ENCODE measurements at regions not wholly inside any gene's neighbourhood (a gene's known extent, or its start where the extent isn't known, plus 50 kb on each side); places are given as distances from the start of the nearest gene placed in this dataset.

DNA sequence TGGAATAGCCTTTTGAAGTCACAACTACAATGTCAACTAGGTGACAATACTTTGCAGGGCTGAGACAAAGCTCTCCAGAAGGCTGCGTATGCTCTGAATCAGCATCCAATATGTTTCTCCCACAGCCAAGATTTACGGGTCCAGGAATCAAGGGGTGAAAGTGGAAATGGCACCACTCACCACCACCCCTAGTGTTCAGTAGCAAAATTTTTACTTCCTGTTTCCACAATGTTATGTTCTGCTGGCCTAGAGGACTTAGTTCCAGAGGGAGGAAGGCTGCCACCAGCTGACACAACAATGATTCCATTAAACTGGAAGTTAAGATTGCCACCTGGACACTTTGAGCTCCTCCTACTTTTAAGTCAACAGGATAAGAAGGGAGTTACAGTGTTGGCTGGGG is 68.5 kb upstream of the MPEG1 start:
- Histone ChIP-seq H3K27ac (no peak overlapping the region), H3K4me2 (ENCODE audit: low read length) (no peak overlapping the region), H3K9ac (no peak overlapping the region), H3K27me3 (ENCODE audit: control insufficient read depth, insufficient read depth, low read length) (no peaks in the 10 kb centered on the region), H3K4me3 (ENCODE audit: low read depth, low read length) (no peak overlapping the region), H3K36me3 (ENCODE audit: control insufficient read depth, insufficient read depth, low read length) (no peaks in the 10 kb centered on the region), H3K9me3 (ENCODE audit: control insufficient read depth, low read length) (no peaks in the 10 kb centered on the region), H2AFZ (no peak overlapping the region), H3K79me2 (no peaks in the 10 kb centered on the region), H3K4me1 (no peaks in the 10 kb centered on the region)
- TF ChIP-seq, protein P1, sequence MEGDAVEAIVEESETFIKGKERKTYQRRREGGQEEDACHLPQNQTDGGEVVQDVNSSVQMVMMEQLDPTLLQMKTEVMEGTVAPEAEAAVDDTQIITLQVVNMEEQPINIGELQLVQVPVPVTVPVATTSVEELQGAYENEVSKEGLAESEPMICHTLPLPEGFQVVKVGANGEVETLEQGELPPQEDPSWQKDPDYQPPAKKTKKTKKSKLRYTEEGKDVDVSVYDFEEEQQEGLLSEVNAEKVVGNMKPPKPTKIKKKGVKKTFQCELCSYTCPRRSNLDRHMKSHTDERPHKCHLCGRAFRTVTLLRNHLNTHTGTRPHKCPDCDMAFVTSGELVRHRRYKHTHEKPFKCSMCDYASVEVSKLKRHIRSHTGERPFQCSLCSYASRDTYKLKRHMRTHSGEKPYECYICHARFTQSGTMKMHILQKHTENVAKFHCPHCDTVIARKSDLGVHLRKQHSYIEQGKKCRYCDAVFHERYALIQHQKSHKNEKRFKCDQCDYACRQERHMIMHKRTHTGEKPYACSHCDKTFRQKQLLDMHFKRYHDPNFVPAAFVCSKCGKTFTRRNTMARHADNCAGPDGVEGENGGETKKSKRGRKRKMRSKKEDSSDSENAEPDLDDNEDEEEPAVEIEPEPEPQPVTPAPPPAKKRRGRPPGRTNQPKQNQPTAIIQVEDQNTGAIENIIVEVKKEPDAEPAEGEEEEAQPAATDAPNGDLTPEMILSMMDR (IDR thresholded peaks at IDR 0.05), result no peak

GRCh38 chr11:59273373-59273841 is 60.7 kb upstream of the MPEG1 start:
- Histone ChIP-seq H3K27ac (no peak overlapping the region), H3K27me3 (ENCODE audit: control insufficient read depth, insufficient read depth, low read length) (no peaks in the 10 kb centered on the region), H3K9me3 (ENCODE audit: control insufficient read depth, low read length) (no peaks in the 10 kb centered on the region), H3K9ac (no peak overlapping the region), H2AFZ (no peak overlapping the region), H3K4me1 (no peaks in the 10 kb centered on the region), H3K79me2 (no peaks in the 10 kb centered on the region), H3K4me3 (ENCODE audit: low read depth, low read length) (no peak overlapping the region), H3K36me3 (ENCODE audit: control insufficient read depth, insufficient read depth, low read length) (no peaks in the 10 kb centered on the region), H3K4me2 (ENCODE audit: low read length) (no peak overlapping the region)
- TF ChIP-seq, protein P1 (IDR thresholded peaks at IDR 0.05), result no peak

DNA sequence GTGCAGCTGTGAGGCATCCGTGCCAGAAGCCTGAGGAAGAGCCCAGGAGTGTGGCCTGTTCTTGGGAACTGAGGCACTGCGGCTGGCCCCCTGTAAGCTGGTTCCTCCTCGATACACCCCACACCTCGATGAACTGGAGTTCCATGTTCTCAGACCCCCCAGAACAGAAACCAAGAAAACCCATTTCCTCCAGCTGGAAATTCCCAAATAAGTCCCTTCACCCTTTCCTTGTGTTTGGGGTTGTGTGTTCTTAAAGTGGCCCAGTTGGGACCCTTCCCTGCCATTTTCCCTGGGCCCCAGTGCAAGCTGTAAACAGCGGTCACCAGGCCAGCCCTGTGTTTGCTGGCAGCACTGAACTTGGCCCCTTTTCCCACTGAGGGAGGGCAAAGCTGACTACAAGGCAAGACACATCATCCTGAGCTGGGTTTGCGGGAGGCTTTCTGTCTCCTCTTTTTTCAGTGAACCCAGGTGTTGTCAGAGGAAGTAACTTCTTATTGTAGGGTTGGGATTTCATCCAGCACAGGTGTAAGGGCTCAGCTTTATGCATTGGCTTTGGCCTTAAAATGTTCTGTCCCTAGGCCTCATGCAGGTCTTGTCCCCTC is 60.1 kb upstream of the MPEG1 start:
- H3K9ac ChIP-seq, result no peak overlapping the region
- no peak overlapping the region for H3K4me3 ChIP-seq (ENCODE audit: low read depth, low read length)
- no peaks in the 10 kb centered on the region for H3K9me3 ChIP-seq (ENCODE audit: control insufficient read depth, low read length)
- no peaks in the 10 kb centered on the region for H3K27me3 ChIP-seq (ENCODE audit: control insufficient read depth, insufficient read depth, low read length)
- TF ChIP-seq, protein P1 (IDR thresholded peaks at IDR 0.05), result no peak
- H3K79me2 ChIP-seq, result no peaks in the 10 kb centered on the region
- no peak overlapping the region for H2AFZ ChIP-seq
- no peak overlapping the region for H3K4me2 ChIP-seq (ENCODE audit: low read length)
- H3K36me3 ChIP-seq (ENCODE audit: control insufficient read depth, insufficient read depth, low read length), result no peaks in the 10 kb centered on the region
- no peaks in the 10 kb centered on the region for H3K4me1 ChIP-seq
- H3K27ac ChIP-seq, result no peak overlapping the region

- Histone ChIP-seq H3K36me3 (ENCODE audit: control insufficient read depth, insufficient read depth, low read length) (no peaks in the 10 kb centered on the region), H3K4me2 (ENCODE audit: low read length) (no peak overlapping the region), H3K4me1 (no peaks in the 10 kb centered on the region), H2AFZ (no peak overlapping the region), H3K79me2 (no peaks in the 10 kb centered on the region), H3K27me3 (ENCODE audit: control insufficient read depth, insufficient read depth, low read length) (no peaks in the 10 kb centered on the region), H3K9ac (no peak overlapping the region), H3K4me3 (ENCODE audit: low read depth, low read length) (no peak overlapping the region), H3K9me3 (ENCODE audit: control insufficient read depth, low read length) (no peaks in the 10 kb centered on the region), H3K27ac (no peak overlapping the region)
- TF ChIP-seq, protein P1 (IDR thresholded peaks at IDR 0.05), result no peak
Observed at GRCh38 chr11:59271811-59272327, 59.1 kb upstream of the MPEG1 start.

DNA sequence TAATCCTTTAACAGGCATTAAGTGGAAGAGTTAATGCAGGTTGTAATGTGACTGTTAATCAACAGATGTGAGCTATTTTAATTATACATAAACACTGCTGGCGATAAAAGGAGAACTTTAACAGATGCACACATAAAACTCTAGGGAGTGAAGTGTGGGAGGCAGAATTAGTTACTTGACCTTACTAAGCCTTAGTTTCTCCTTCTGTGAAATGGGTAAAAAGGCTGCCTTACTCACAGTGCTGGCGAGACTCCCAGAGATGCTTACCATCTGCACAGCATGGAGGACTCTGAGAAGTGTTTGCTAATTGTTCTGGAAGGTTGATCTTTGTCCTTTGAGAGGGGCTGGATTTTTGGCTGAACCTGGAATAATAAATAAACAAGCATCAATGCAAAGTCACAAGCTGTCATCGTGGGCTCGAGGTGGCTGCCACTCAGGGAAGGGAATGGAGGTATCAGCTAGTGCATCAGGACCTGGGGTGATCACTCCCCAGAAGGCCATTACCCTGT is 58.6 kb upstream of the MPEG1 start:
- H3K36me3 ChIP-seq (ENCODE audit: control insufficient read depth, insufficient read depth, low read length), result no peaks in the 10 kb centered on the region
- no peak overlapping the region for H3K4me3 ChIP-seq (ENCODE audit: low read depth, low read length)
- no peak overlapping the region for H3K9ac ChIP-seq
- H3K4me1 ChIP-seq, result no peaks in the 10 kb centered on the region
- no peak overlapping the region for H2AFZ ChIP-seq
- no peak overlapping the region for H3K27ac ChIP-seq
- H3K79me2 ChIP-seq, result no peaks in the 10 kb centered on the region
- TF ChIP-seq, protein P1 (IDR thresholded peaks at IDR 0.05), result no peak
- no peak overlapping the region for H3K4me2 ChIP-seq (ENCODE audit: low read length)
- no peaks in the 10 kb centered on the region for H3K9me3 ChIP-seq (ENCODE audit: control insufficient read depth, low read length)
- no peaks in the 10 kb centered on the region for H3K27me3 ChIP-seq (ENCODE audit: control insufficient read depth, insufficient read depth, low read length)
